ENCODE measurements at regions not wholly inside any gene's neighbourhood (a gene's known extent, or its start where the extent isn't known, plus 50 kb on each side); places are given as distances from the start of the nearest gene placed in this dataset.

GRCh38 chr10:105409370-105409769, 768.3 kb downstream of the SORCS3 start:
- H3K4me3 ChIP-seq (ENCODE audit: low read depth, low read length): no peak overlapping the region
- DNase-seq (ENCODE audit: low read depth): no peak
- no peak for TF ChIP-seq CTCF (IDR thresholded peaks at IDR 0.05; ENCODE audit: low read depth, low read length, missing control alignments)

- no peak for TF ChIP-seq CTCF (IDR thresholded peaks at IDR 0.05; ENCODE audit: low read depth, low read length, missing control alignments)
- H3K4me3 ChIP-seq (ENCODE audit: low read depth, low read length): no peak overlapping the region
- DNase-seq (ENCODE audit: low read depth): no peak
These were observed 765.4 kb downstream of the SORCS3 start for GRCh38 chr10:105406488-105406887.

GRCh38 chr10:105398202-105398601, 757.1 kb downstream of the SORCS3 start:
- no peak overlapping the region for H3K4me3 ChIP-seq (ENCODE audit: low read depth, low read length)
- no peak for TF ChIP-seq CTCF (IDR thresholded peaks at IDR 0.05; ENCODE audit: low read depth, low read length, missing control alignments)
- DNase-seq (ENCODE audit: low read depth): no peak

- no peak for DNase-seq (ENCODE audit: low read depth)
- no peak for TF ChIP-seq CTCF (IDR thresholded peaks at IDR 0.05; ENCODE audit: low read depth, low read length, missing control alignments)
- no peak overlapping the region for H3K4me3 ChIP-seq (ENCODE audit: low read depth, low read length)
These were observed 750.7 kb downstream of the SORCS3 start for GRCh38 chr10:105391670-105392351.

GRCh38 chr10:105387971-105388370, 746.9 kb downstream of the SORCS3 start:
- no peak for DNase-seq (ENCODE audit: low read depth)
- TF ChIP-seq CTCF (IDR thresholded peaks at IDR 0.05; ENCODE audit: low read depth, low read length, missing control alignments): no peak
- H3K4me3 ChIP-seq (ENCODE audit: low read depth, low read length): no peak overlapping the region

- DNase-seq (ENCODE audit: low read depth): no peak
- no peak for TF ChIP-seq CTCF (IDR thresholded peaks at IDR 0.05; ENCODE audit: low read depth, low read length, missing control alignments)
- no peak overlapping the region for H3K4me3 ChIP-seq (ENCODE audit: low read depth, low read length)
These were observed 742.9 kb downstream of the SORCS3 start for GRCh38 chr10:105383978-105384377.

- no peak for DNase-seq (ENCODE audit: low read depth)
- H3K4me3 ChIP-seq (ENCODE audit: low read depth, low read length): no peak overlapping the region
- TF ChIP-seq CTCF (IDR thresholded peaks at IDR 0.05; ENCODE audit: low read depth, low read length, missing control alignments): no peak
These were observed 729.6 kb downstream of the SORCS3 start for GRCh38 chr10:105370692-105371091.

Data from GM12864 (cell line).